Calu3 (cell line): ENCODE measurements at regions not wholly inside any gene's neighbourhood (a gene's known extent, or its start where the extent isn't known, plus 50 kb on each side); places are given as distances from the start of the nearest gene placed in this dataset.

Experiments used
- BruUV-seq: library from RNA; stranded (reverse); fragments of 400-500 nt; replicated peaks from 2 replicates; lab custom pipeline; 2021; lab: Mats Ljungman, UMichigan
- CTCF ChIA-PET: fragments of 300-600 bp; sonication (Branson Sonifier 250); formaldehyde crosslinking; loops from one replicate; lab custom pipeline; 2022; ENCODE audit warnings: antibody characterized with exemption; lab: Charles Lee
- DNase-seq: peaks from one replicate; pipeline ENCODE4 v3.0.0; 2022
- H3K27ac Mint-ChIP-seq: one replicate; pipeline ENCODE4 v1.8.0; 2022; ENCODE audit warnings: mixed read lengths; ENCODE audit not compliant: unreplicated experiment
- H3K27me3 Mint-ChIP-seq: one replicate; pipeline ENCODE4 v1.8.0; 2022; ENCODE audit warnings: mixed read lengths; ENCODE audit not compliant: unreplicated experiment
- H3K36me3 Mint-ChIP-seq: one replicate; pipeline ENCODE4 v1.8.0; 2022; ENCODE audit warnings: mild to moderate bottlenecking, moderate library complexity, mixed read lengths; ENCODE audit not compliant: insufficient read depth, unreplicated experiment
- H3K4me1 Mint-ChIP-seq: one replicate; pipeline ENCODE4 v1.8.0; 2022; ENCODE audit warnings: mild to moderate bottlenecking, low read depth, mixed read lengths; ENCODE audit not compliant: unreplicated experiment
- H3K4me3 Mint-ChIP-seq: one replicate; pipeline ENCODE4 v1.8.0; 2022; ENCODE audit warnings: mild to moderate bottlenecking, low read depth, moderate library complexity, mixed read lengths; ENCODE audit not compliant: unreplicated experiment
- H3K9me3 Mint-ChIP-seq: one replicate; pipeline ENCODE4 v1.8.0; 2022; ENCODE audit warnings: low read depth, mixed read lengths; ENCODE audit not compliant: unreplicated experiment
- intact Hi-C: fragments of 100-400 bp; cut with micrococcal nuclease; formaldehyde crosslinking; loops from one replicate; pipeline ENCODE4 v1.10.0; 2022; ENCODE audit not compliant: unreplicated experiment
- TF ChIP-seq, protein P1 (sequence below): fragments of 200-600 bp; IDR thresholded peaks from one replicate; pipeline ENCODE4 v1.8.0; 2022; ENCODE audit warnings: antibody characterized with exemption; ENCODE audit not compliant: unreplicated experiment

DNA sequence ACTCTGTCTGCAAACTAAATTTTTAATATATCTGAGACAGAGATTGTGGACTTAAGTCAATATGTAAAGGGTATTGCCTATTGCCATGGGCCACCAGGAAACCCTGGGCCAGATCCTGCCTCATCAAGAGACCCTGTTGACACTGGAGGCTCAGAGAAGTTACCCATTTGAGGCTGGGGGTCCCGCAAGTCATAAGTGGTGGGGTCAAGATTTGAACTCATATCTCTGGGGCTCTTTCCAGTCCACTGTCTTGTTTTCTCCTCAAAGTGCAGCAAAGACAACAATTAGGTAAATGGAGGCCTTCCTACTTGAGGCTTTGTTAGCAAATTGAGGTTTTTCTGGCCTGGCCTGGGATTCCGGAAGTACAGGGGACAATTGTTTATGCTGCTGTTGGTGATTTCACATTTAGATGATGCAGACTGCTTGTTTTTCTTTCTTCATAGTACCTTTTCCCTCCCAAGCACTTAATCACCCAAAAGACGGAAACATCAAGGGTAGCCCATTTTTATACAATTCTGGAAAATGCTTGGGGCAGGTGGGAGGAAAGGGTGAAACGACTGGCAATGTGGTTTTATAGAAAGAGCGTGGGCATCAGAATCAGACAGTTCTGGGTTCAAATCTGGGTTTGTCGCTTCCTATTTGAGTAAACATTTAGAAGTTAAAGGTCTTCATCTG, 160.0 kb downstream of the SMIM20 start:
- Mint-ChIP-seq H3K9me3 (no peaks in the 10 kb centered on the region), H3K27ac (no peak overlapping the region), H3K4me3 (no peak overlapping the region), H3K36me3 (no peaks in the 10 kb centered on the region), H3K4me1 (no peaks in the 10 kb centered on the region), H3K27me3 (no peaks in the 10 kb centered on the region)
- TF ChIP-seq, protein P1, sequence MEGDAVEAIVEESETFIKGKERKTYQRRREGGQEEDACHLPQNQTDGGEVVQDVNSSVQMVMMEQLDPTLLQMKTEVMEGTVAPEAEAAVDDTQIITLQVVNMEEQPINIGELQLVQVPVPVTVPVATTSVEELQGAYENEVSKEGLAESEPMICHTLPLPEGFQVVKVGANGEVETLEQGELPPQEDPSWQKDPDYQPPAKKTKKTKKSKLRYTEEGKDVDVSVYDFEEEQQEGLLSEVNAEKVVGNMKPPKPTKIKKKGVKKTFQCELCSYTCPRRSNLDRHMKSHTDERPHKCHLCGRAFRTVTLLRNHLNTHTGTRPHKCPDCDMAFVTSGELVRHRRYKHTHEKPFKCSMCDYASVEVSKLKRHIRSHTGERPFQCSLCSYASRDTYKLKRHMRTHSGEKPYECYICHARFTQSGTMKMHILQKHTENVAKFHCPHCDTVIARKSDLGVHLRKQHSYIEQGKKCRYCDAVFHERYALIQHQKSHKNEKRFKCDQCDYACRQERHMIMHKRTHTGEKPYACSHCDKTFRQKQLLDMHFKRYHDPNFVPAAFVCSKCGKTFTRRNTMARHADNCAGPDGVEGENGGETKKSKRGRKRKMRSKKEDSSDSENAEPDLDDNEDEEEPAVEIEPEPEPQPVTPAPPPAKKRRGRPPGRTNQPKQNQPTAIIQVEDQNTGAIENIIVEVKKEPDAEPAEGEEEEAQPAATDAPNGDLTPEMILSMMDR = no peak
- no TSS peak for BruUV-seq
- intact Hi-C loops = no loop called here
- DNase-seq = no peak
- CTCF ChIA-PET = no interaction called here

DNA sequence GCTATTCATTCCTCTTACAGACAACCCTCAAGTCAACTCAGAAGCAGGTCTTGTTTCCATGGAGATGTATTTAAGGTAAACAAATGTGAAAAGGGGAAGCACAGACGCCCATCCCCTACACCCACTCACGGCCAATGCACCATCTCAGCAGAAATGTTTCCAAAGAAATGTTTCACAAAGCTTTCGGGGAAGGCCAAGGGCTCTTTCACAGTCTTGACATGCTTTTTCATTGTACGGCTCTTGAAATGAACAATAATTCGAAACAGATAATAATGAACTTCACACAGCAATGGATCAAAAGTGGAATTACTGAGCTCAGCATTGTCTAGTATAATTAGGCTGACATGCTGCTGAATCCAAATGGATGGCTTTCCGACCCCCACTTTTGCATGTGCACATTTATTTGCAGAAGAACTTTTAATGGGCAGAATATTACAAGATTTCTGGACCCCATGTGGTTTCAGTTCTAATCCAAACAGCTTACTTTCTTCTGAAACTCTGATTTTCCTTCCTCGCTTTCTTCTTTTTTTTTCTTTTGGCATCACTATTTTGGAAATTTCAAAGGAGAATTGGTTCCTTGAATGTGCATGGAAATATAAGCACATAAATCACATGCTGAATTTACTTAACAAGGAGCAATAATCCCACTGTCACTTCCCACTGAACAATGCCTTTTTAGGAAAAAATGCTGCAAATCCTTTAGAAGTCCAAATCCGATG, 160.9 kb downstream of the SMIM20 start:
- DNase-seq = no peak
- intact Hi-C loops = no loop called here
- no peaks in the 10 kb centered on the region for H3K9me3 Mint-ChIP-seq
- CTCF ChIA-PET = no interaction called here
- no TSS peak for BruUV-seq
- no peaks in the 10 kb centered on the region for H3K4me1 Mint-ChIP-seq
- H3K36me3 Mint-ChIP-seq = no peaks in the 10 kb centered on the region
- no peak overlapping the region for H3K27ac Mint-ChIP-seq
- TF ChIP-seq, protein P1 = no peak
- no peak overlapping the region for H3K4me3 Mint-ChIP-seq
- no peaks in the 10 kb centered on the region for H3K27me3 Mint-ChIP-seq

DNA sequence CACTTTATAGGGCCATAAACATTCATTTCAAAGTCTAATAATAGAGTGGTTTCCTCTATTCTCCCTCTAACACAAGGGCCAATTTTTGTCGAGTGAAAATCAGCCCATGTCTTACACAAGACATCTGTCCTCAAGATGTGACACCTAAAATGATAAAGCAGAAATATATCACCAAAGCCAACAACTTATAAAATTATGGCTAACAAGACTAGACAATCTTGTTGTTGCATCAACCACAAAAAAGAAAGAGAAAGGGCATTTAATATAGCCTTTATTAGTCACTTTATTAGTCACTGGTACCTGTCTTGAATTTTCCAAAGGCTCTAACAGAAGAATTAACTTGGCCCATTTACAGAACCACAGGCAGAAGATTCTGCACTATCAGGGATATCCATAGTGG, 161.6 kb downstream of the SMIM20 start:
- intact Hi-C loops = no loop called here
- Mint-ChIP-seq H3K4me1 (no peaks in the 10 kb centered on the region), H3K9me3 (no peaks in the 10 kb centered on the region), H3K36me3 (no peaks in the 10 kb centered on the region), H3K27ac (no peak overlapping the region), H3K4me3 (no peak overlapping the region), H3K27me3 (peaks cover 6% of the 10 kb centered on the region)
- CTCF ChIA-PET = no interaction called here
- BruUV-seq = no TSS peak
- no peak for DNase-seq
- TF ChIP-seq, protein P1 = no peak

DNA sequence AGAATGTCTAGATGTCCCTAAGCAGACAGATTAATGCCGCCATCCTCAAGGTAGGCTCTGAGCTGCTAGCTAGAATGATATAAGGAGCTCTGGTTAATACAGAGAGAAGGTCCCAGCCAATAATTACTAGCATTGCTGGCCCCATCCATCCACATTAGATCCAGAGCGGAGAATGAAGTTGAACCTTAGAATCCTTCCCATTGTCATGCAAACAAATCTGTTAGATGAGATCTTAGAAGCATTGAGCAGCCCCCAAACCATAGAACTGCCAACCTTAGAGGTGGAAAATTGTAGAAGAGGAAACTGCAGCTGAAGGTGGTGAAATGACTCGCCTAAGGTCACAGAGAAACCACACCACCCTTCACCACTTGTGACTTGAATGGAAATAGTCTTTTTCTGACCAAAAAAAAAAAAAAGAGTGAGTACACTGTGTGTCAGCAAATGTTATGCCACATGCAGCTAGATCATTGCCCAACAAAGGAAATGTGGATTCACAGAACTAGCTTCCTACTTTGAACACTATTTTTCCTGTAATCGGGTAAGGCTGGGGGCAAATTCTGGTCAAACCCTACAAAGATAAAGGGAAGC, 162.1 kb downstream of the SMIM20 start:
- no TSS peak for BruUV-seq
- intact Hi-C loops = no loop called here

More for the DNA sequence above, 162.1 kb downstream of the SMIM20 start:
- Mint-ChIP-seq H3K9me3 (no peaks in the 10 kb centered on the region), H3K27ac (no peak overlapping the region), H3K27me3 (peaks cover 11% of the 10 kb centered on the region), H3K4me3 (no peak overlapping the region), H3K36me3 (no peaks in the 10 kb centered on the region), H3K4me1 (no peaks in the 10 kb centered on the region)
- DNase-seq = no peak
- CTCF ChIA-PET = interaction anchor here (0.7 kb wide), 1 partner anchor 131 kb away, joined by 3 read pairs; no protein-coding TSS in a partner anchor
- TF ChIP-seq, protein P1 = no peak
